ENCODE measurements at regions not wholly inside any gene's neighbourhood (a gene's known extent, or its start where the extent isn't known, plus 50 kb on each side); places are given as distances from the start of the nearest gene placed in this dataset.
"Not testable (repeated sequence)": the region's sequence is repeated elsewhere in the genome, so short reads cannot be mapped to it uniquely, and the experiment has no call there.

DNA sequence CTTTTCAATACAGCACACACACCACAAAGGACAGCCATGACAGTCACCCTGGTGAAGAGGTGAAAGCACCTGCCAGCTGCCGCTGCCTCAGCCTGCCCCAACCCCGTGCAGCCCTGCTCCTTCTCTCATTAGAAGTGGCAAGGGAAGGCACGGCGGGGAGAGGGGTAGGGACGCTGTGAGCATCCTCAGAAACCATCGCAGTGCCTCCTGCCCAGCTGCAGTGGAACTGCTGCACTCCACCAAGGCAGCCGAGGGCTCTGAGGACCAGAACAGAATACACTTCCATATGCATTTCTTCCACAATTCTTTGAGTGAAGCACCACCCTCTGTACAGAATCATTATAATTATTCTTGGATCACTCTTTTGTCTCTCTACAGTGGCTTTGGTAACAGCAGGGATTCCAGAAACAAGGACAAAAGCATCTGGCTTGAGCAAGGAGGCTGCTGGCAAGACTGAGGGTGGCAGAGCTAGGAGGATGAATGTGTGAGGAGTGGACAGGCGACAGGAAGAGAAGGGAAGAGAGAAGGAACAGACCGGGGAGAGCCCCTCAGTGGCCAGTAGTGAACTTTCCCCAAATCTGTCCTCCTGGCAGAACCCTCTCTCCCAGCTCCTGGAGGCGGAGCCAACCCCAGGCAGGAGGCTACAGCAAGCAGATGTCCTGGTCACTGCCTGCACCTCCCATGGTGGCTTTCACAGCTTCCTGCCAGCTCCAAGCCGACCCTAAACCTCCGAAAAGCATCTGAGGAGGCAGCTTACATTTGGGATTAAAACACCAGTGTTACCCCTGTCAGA, 73.2 kb downstream of the MTNR1A start:
- DNase-seq = no peak

DNA sequence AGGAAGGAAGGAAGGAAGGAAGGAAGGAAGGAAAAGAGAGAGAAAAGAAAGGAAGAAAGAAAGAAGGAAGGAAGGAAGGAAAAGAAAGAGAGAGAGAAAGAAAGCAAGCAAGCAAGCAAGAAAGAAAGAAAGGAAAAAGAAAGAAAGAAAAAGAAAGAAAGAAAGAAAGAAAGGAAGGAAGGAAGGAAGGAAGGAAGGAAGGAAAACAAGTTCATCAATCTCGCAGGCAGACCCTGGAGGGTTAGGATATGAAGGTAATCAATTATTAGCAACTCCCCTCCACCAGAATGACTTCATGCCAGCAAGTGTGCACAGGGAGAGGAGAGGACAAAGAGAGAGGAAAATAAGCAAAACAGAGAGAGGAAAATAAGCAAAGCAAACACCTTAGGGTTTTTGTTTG, 80.2 kb downstream of the MTNR1A start:
- DNase-seq = no peak

DNA sequence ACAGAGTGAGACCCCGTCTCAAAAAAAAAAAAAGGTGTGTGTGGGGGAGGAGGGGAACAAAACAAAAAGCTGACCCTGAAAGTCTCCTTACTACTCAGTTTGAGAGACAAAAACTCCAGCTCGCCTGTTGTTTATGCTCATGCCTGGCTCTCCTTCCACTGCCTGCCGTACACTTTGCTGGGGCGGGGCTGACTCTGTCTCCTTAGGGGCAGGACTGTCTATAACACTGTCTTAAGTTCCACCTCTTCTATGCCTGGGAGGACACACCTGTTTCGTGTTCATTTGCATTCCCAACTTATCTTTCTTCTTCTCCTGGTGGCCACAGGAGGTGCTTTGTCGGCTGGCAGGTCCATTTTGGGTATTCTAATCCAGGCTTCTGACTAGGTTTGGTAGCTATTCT, 81.4 kb downstream of the MTNR1A start:
- no peak for DNase-seq

- DNase-seq = peak; percentile 26
Observed at GRCh38 chr4:186472948-186473347, 82.4 kb downstream of the MTNR1A start.

- no peak for DNase-seq
Observed at GRCh38 chr4:186471441-186471840, 83.9 kb downstream of the MTNR1A start.

GRCh38 chr4:186458050-186458449, 97.3 kb downstream of the MTNR1A start:
- no peak for DNase-seq

GRCh38 chr4:186451982-186452381, 103.4 kb downstream of the MTNR1A start:
- no peak for DNase-seq

- no peak for DNase-seq
Observed at GRCh38 chr4:186449954-186450353, 105.4 kb downstream of the MTNR1A start.

GRCh38 chr4:186445040-186445439, 110.3 kb downstream of the MTNR1A start:
- no peak for DNase-seq

DNA sequence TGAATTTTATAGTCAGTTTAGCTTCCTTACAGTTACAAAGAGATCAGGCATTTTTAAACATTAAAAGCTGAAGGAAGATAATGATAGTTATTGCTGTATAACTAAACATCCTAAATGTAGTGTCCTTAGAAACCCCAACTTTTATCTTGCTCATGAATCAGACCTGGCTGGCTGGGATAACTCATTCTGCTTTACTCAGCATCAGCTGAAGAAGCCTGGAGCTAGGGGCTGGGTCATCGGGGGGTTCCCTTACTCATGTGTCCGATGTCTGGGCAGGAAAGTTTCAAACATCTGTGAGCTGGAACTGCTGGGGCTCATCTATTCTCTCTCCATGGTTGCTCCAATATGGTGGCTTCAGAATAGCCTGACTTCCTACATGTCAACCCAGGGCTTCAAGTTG, 113.9 kb downstream of the MTNR1A start:
- DNase-seq = no peak

DNA sequence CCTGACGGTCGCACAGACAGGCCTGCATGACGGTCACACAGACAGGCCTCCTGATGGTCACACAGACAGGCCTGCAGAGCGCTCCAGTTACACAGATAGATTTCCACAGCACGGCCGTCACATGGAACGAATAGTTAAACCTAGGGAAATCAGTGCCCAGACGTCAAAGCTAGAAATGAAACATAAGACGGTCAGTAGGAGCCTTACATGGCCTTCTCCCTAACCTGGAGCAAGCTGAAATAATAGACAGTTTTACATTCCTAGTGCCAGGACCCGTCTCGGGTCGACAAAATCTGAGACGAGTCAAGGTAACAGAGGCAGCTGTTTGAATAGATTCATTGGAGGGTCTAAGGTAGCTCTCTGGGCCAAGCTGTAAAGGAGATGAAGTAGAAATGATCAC, 126.9 kb downstream of the MTNR1A start:
- DNase-seq = no peak

DNA sequence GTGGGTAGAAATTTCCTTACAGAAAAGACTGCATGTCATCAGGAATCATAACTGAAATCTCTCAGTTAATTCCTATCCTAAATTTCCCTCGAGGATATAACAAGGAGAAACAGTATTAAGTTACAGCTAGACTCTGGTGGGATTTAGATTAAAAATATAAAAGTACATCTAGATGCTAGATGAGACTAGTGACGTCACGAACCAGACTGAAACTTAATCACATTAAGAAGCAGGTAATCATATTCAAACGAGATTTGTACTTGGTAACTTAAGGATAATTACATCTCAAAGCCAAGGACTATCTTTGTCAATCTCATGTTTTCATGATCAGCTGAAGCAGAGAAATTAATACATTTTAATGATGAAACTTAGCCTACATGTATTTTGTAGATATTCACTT, 130.6 kb downstream of the MTNR1A start:
- no peak for DNase-seq

GRCh38 chr4:186422296-186422695, 133.1 kb downstream of the MTNR1A start:
- no peak for DNase-seq

- DNase-seq = no peak
Observed at GRCh38 chr4:186416451-186417060, 138.8 kb downstream of the MTNR1A start.

- DNase-seq = no peak
Observed at GRCh38 chr4:186414390-186414789, 141.0 kb downstream of the MTNR1A start.

DNA sequence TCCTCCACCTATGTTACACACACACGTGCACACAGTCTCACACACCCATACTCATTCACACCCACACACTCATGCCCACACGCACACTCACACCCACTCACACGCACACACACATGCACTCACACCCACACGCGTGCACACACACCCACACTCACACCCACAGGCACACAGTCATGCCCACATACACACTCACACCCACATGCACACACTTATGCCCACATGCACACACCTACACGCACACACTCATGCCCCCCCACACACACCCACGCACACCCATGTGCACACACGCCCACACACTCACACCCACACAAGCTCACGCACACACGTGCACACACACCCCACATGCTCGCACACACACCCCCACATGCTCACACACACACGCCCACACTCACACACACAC, 140.0 kb downstream of the F11 start:
- DNase-seq = no peak

DNA sequence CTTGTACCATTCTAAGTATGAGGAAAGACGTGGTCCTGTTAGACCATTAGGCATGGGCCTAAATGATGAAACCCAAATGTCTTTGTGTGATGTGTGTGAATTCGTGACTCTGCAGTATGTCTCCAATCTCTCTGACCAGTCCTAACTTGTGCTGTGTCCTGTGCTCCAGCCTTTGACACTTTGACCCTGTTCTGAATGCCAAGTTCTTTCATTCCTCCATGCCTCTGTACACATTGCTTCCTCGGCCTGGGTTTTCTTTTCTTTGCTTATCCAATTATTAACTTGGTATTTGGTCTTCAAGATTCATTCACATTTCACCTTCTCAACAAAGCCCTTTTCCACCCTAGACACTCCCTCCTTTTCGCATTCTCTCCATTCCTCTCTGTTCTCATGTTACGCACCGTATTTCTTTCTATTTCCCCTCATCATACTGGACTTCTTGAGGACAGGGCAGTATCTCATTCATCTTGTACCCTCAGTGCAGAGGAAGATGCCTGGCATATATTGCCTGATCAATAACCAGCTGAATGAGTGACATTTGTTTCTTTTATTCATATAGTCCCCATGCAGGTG, 138.7 kb downstream of the F11 start:
- DNase-seq = no peak

- DNase-seq = no peak
Observed at GRCh38 chr4:186400676-186401075, 134.7 kb downstream of the F11 start.

GRCh38 chr4:186392017-186392416, 126.0 kb downstream of the F11 start:
- no peak for DNase-seq

DNA sequence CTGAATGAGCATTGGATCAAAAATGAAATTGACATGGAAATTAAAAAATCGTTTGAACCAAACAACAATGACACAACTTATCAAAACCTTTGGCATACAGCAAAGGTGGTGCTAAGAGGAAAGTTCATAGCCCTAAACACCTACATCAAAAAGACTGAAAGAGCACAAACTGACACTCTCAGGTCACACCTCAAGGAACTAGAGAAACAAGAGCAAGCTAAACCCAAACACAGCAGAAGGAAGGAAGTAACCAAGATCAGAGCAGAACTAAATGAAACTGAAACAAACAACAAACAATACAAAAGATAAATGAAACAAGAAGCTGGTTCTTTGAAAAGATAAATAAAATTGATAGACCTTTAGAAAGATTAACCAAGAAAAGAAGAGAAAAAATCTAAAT, 118.3 kb downstream of the F11 start:
- DNase-seq = not testable (repeated sequence)

DNA sequence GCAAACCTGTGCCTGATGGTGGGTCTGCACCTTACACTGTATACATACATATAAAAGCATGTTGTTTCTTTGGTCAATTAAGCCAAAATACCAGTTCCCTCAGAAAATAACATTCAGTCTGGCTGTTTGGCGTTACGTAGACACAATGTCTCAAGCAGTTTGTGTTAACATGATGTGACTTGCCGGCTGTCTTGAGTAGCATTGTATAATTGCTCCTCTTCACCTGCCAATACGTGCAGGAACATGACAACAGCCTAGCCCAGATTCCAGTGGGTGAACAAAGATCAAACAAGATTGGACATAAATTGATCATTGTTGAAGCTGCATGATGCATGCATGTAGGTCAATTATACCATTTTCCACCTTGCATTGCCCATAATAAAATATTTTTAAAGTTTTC, 102.3 kb downstream of the F11 start:
- DNase-seq = no peak

- no peak for DNase-seq
Observed at GRCh38 chr4:186366326-186366725, 100.3 kb downstream of the F11 start.

- not testable (repeated sequence) for DNase-seq
Observed at GRCh38 chr4:186363038-186363437, 97.0 kb downstream of the F11 start.

DNA sequence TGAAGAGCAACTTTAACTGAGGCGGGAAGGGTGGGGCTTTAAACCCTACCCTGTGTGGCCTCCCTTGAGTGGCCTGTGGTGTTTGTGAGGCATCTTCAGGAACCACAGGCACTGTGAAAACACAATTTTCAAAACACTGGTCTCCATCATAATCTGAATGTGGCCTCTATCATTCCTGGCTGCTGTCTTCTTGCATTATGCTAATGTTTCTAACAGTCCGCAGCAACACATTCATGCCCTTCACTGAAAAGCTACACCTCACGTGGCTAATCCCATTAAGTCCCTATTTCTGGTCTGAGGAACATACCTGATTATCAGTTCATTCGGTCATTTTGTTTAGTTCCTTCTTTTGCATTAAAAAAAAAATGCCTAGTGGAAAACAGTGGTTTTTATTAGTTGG, 94.6 kb downstream of the F11 start:
- DNase-seq = no peak

Data from NCI-H1092 (cell line).